SK-N-SH (cell line): ENCODE measurements at regions not wholly inside any gene's neighbourhood (a gene's known extent, or its start where the extent isn't known, plus 50 kb on each side); places are given as distances from the start of the nearest gene placed in this dataset.

ENCODE experiments used
- CTCF ChIA-PET: fragments of 300-600, 350-600 bp; formaldehyde crosslinking; extraction: SDS; loops from one replicate; lab custom pipeline; 2021; lab: Yijun Ruan, JAX
- POLR2A ChIA-PET: fragments of 350-600 bp; sonication (Branson Sonifier 250); formaldehyde crosslinking; extraction: SDS; loops from one replicate; lab custom pipeline; 2020; ENCODE audit warnings: antibody characterized with exemption, inconsistent platforms; lab: Yijun Ruan, JAX
- DNase-seq: peaks from one replicate; pipeline ENCODE4 v3.0.0; 2012
- H2AFZ ChIP-seq: fragments of 200-600 bp; sonication (generic); 2 replicates; pipeline ENCODE4 v1.8.1; 2016; ENCODE audit warnings: antibody characterized with exemption, mild to moderate bottlenecking, low read depth
- H3F3A ChIP-seq: fragments of 200-600 bp; sonication (generic); replicated peaks from 2 replicates; pipeline ENCODE3; 2016; ENCODE audit warnings: antibody characterized with exemption, mild to moderate bottlenecking; ENCODE audit not compliant: insufficient read depth
- H3K27ac ChIP-seq, 2 experiments: fragments of 200-500 bp in 1 of 2; fragments of 200-600 bp in 1 of 2; sonication (Bioruptor generic) in 1 of 2; sonication (generic), shearing (Covaris generic) in 1 of 2; 2 replicates each; pipeline versions ENCODE4 v1.5.1 to v1.6.1; 2014 to 2016; ENCODE audit warnings: low read depth in 2 of 2, inconsistent platforms in 1 of 2, low read length in 1 of 2, mild to moderate bottlenecking in 1 of 2, mixed read lengths in 1 of 2
- H3K27me3 ChIP-seq: fragments of 200-600 bp; sonication (generic), shearing (Covaris generic); 2 replicates; pipeline ENCODE4 v1.6.1; 2016; ENCODE audit warnings: mixed run types; ENCODE audit not compliant: insufficient read depth
- H3K36me3 ChIP-seq, 2 experiments: fragments of 200-500 bp in 1 of 2; fragments of 200-600 bp in 1 of 2; sonication (Bioruptor generic) in 1 of 2; sonication (generic) in 1 of 2; replicated peaks in 1 of 2; 2 replicates each; pipeline versions ENCODE3 to v1.5.1; 2014 to 2016; ENCODE audit warnings: low read length in 1 of 2, mild to moderate bottlenecking in 1 of 2; ENCODE audit not compliant: insufficient read depth in 2 of 2, control insufficient read depth in 1 of 2
- H3K4me1 ChIP-seq, 2 experiments: fragments of 200-500 bp in 1 of 2; fragments of 200-600 bp in 1 of 2; sonication (Bioruptor generic) in 1 of 2; sonication (generic), shearing (Covaris generic) in 1 of 2; 2 replicates each; pipeline versions ENCODE4 v1.5.1 to v1.6.1; 2014 to 2016; ENCODE audit warnings: low read depth in 1 of 2, low read length in 1 of 2, mixed run types in 1 of 2; ENCODE audit not compliant: insufficient read depth in 2 of 2, control insufficient read depth in 1 of 2
- H3K4me2 ChIP-seq: fragments of 200-600 bp; sonication (generic), shearing (Covaris generic); 2 replicates; pipeline ENCODE4 v1.6.1; 2017; ENCODE audit warnings: mixed run types
- H3K4me3 ChIP-seq, 2 experiments: fragments of 200-500 bp in 1 of 2; fragments of 200-600 bp in 1 of 2; sonication (Bioruptor generic) in 1 of 2; sonication (generic), shearing (Covaris generic) in 1 of 2; 2 replicates each; pipeline versions ENCODE4 v1.5.1 to v1.8.1; 2014 to 2016; ENCODE audit warnings: low read depth in 2 of 2, inconsistent platforms in 1 of 2, low read length in 1 of 2, mild to moderate bottlenecking in 1 of 2, mixed read lengths in 1 of 2, moderate library complexity in 1 of 2
- H3K79me2 ChIP-seq: fragments of 200-600 bp; sonication (generic); 2 replicates; pipeline ENCODE4 v1.8.1; 2017; ENCODE audit warnings: mild to moderate bottlenecking; ENCODE audit not compliant: insufficient read depth
- H3K9ac ChIP-seq: fragments of 200-600 bp; sonication (generic); 2 replicates; pipeline ENCODE4 v1.6.1; 2017; ENCODE audit warnings: mixed run types
- H3K9me2 ChIP-seq: fragments of 200-600 bp; sonication (generic); 2 replicates; pipeline ENCODE4 v1.6.1; 2017; ENCODE audit warnings: mixed run types
- H3K9me3 ChIP-seq: fragments of 200-600 bp; sonication (generic); 2 replicates; pipeline ENCODE4 v1.6.1; 2017; ENCODE audit warnings: mixed run types, mild to moderate bottlenecking, moderate library complexity
- H4K20me1 ChIP-seq: fragments of 200-600 bp; sonication (generic); 2 replicates; pipeline ENCODE4 v1.6.1; 2017; ENCODE audit warnings: mild to moderate bottlenecking, mixed run types; ENCODE audit not compliant: insufficient read depth
- EP300 ChIP-seq, 2 experiments: IDR thresholded peaks; 2 replicates each; pipeline versions ENCODE4 v1.4.0 to v1.6.1; 2012; ENCODE audit warnings: borderline replicate concordance in 1 of 2, low read depth in 1 of 2, low read length in 1 of 2
- FOSL2 ChIP-seq: IDR thresholded peaks from 2 replicates; pipeline ENCODE4 v1.4.0; 2012; ENCODE audit warnings: low read depth, mild to moderate bottlenecking, moderate library complexity, borderline replicate concordance
- FOXJ3 ChIP-seq: sonication (generic); formaldehyde crosslinking; IDR thresholded peaks from 2 replicates; pipeline ENCODE4 v1.5.1; 2020; ENCODE audit warnings: mild to moderate bottlenecking, missing genetic modification reagents
- JUND ChIP-seq: IDR thresholded peaks from 2 replicates; pipeline ENCODE4 v1.4.0; 2012
- MEF2A ChIP-seq: IDR thresholded peaks from 2 replicates; pipeline ENCODE4 v1.4.0; 2012; ENCODE audit warnings: low read depth, borderline replicate concordance
- MXI1 ChIP-seq: IDR thresholded peaks from 2 replicates; pipeline ENCODE4 v1.6.1; 2012; ENCODE audit warnings: mild to moderate bottlenecking, low read depth, low read length, improper control_type of control experiment
- NFIC ChIP-seq: IDR thresholded peaks from 2 replicates; pipeline ENCODE4 v1.4.0; 2012; ENCODE audit warnings: borderline replicate concordance
- TAF1 ChIP-seq: IDR thresholded peaks from 2 replicates; pipeline ENCODE4 v1.6.1; 2012; ENCODE audit warnings: low read depth, mild to moderate bottlenecking, low read length, moderate library complexity, borderline replicate concordance
- TCF12 ChIP-seq: IDR thresholded peaks from 2 replicates; pipeline ENCODE4 v1.4.0; 2012
- YY1 ChIP-seq: IDR thresholded peaks from 2 replicates; pipeline ENCODE4 v1.4.0; 2012; ENCODE audit warnings: low read depth, mild to moderate bottlenecking
- WGBS: methylation state at CpG from one replicate; pipeline ENCODE4 v1.1.6; 2017; ENCODE audit warnings: low lambda C conversion rate; 5-methylcytosine and 5-hydroxymethylcytosine counted together
- TF ChIP-seq, protein P1 (sequence below): fragments of 150-350 bp; IDR thresholded peaks from 2 replicates; pipeline ENCODE4 v1.6.1; 2016; ENCODE audit warnings: mild to moderate bottlenecking, low read depth, low read length
- TF ChIP-seq, protein P2 (sequence below): IDR thresholded peaks from 2 replicates; pipeline ENCODE4 v1.6.1; 2012; ENCODE audit warnings: mild to moderate bottlenecking, low read depth, low read length, moderate library complexity

DNA sequence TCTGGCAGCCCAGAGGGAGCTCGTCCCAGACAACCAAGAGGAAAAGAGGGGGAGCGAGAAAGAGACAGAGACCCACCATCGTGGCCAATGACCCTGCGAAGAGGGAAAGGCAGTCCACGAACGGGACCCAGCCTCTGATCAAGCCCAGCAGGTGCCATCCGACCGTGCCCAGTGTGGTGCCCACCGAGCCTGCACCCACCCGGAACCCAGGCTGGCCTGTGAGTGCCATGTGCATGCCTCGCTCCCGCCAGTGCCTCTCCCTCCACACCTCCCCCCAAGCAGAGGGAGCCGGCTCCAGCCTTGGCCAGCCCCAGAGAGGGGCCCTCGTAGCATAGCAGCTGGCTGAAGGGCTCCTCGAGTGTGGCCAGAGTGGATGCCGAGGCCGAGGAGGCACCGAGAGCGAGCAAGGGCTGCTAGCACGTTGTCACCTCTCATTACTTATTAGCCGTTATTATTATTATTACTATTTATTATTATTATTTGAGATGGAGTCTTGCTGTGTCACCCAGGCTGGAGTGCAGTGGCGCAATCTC, 130.7 kb upstream of the CHRM3 start:
- H3K4me1 ChIP-seq = no peaks in the 10 kb centered on the region
- H3F3A ChIP-seq = no peaks in the 10 kb centered on the region
- H3K9ac ChIP-seq = no peak overlapping the region
- TF ChIP-seq NFIC (no peak), EP300 (IDR thresholded peaks at IDR 0.05; ENCODE audit: borderline replicate concordance in 1 of 2, low read depth in 1 of 2, low read length in 1 of 2) (no peak), FOSL2 (no peak), TCF12 (no peak), YY1 (no peak), JUND (no peak), MXI1 (no peak), FOXJ3 (CRISPR knock-in tag) (no peak), TAF1 (no peak), MEF2A (no peak)
- TF ChIP-seq, protein P1, sequence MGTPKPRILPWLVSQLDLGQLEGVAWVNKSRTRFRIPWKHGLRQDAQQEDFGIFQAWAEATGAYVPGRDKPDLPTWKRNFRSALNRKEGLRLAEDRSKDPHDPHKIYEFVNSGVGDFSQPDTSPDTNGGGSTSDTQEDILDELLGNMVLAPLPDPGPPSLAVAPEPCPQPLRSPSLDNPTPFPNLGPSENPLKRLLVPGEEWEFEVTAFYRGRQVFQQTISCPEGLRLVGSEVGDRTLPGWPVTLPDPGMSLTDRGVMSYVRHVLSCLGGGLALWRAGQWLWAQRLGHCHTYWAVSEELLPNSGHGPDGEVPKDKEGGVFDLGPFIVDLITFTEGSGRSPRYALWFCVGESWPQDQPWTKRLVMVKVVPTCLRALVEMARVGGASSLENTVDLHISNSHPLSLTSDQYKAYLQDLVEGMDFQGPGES = no peak
- TF ChIP-seq, protein P2, sequence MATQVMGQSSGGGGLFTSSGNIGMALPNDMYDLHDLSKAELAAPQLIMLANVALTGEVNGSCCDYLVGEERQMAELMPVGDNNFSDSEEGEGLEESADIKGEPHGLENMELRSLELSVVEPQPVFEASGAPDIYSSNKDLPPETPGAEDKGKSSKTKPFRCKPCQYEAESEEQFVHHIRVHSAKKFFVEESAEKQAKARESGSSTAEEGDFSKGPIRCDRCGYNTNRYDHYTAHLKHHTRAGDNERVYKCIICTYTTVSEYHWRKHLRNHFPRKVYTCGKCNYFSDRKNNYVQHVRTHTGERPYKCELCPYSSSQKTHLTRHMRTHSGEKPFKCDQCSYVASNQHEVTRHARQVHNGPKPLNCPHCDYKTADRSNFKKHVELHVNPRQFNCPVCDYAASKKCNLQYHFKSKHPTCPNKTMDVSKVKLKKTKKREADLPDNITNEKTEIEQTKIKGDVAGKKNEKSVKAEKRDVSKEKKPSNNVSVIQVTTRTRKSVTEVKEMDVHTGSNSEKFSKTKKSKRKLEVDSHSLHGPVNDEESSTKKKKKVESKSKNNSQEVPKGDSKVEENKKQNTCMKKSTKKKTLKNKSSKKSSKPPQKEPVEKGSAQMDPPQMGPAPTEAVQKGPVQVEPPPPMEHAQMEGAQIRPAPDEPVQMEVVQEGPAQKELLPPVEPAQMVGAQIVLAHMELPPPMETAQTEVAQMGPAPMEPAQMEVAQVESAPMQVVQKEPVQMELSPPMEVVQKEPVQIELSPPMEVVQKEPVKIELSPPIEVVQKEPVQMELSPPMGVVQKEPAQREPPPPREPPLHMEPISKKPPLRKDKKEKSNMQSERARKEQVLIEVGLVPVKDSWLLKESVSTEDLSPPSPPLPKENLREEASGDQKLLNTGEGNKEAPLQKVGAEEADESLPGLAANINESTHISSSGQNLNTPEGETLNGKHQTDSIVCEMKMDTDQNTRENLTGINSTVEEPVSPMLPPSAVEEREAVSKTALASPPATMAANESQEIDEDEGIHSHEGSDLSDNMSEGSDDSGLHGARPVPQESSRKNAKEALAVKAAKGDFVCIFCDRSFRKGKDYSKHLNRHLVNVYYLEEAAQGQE = no peak
- no peaks in the 10 kb centered on the region for H3K36me3 ChIP-seq
- no peaks in the 10 kb centered on the region for H3K9me2 ChIP-seq
- WGBS = 62% methylated on average over 21 of the region's 22 CpGs
- H4K20me1 ChIP-seq = no peaks in the 10 kb centered on the region
- POLR2A ChIA-PET = no interaction called here
- no peak overlapping the region for H3K4me3 ChIP-seq
- no peak overlapping the region for H3K4me2 ChIP-seq
- no peak overlapping the region for H2AFZ ChIP-seq
- CTCF ChIA-PET = no interaction called here
- H3K79me2 ChIP-seq = no peaks in the 10 kb centered on the region
- no peak for DNase-seq
- no peaks in the 10 kb centered on the region; the same call in 1 of the 2 replicates for H3K9me3 ChIP-seq
- H3K27me3 ChIP-seq = no peaks in the 10 kb centered on the region
- no peak overlapping the region for H3K27ac ChIP-seq

DNA sequence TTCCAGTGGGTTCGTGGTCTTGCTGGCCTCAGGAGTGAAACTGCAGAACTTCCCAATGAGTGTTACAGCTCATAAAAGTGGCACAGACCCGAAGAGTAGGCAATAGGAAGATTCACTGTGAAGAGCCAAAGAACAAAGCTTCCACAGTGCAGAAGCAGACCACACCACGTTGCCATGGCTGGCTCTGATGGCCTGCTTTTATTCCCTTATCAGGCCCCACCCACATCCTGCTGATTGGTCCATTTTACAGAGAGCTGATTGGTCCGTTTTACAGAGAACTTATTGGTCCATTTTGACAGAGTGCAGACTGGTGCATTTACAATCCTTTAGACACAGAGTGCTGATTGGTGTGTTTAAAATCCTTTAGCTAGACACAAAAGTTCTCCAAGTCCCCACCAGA, 131.4 kb upstream of the CHRM3 start:
- Histone ChIP-seq H3K9me2 (no peaks in the 10 kb centered on the region), H3F3A (no peaks in the 10 kb centered on the region), H3K4me2 (no peak overlapping the region), H3K9ac (no peak overlapping the region), H3K79me2 (no peaks in the 10 kb centered on the region), H3K27ac (no peak overlapping the region), H3K9me3 (no peaks in the 10 kb centered on the region; the same call in 1 of the 2 replicates), H3K36me3 (no peaks in the 10 kb centered on the region), H2AFZ (no peak overlapping the region), H3K4me1 (no peaks in the 10 kb centered on the region), H3K4me3 (no peak overlapping the region), H3K27me3 (no peaks in the 10 kb centered on the region), H4K20me1 (no peaks in the 10 kb centered on the region)
- CTCF ChIA-PET = no interaction called here
- TF ChIP-seq MEF2A = no peak
- DNase-seq = no peak
- WGBS = 26% methylated on average over 4 of the region's 4 CpGs
- POLR2A ChIA-PET = no interaction called here
